Fibroblast of skin of left biceps (primary cell): ENCODE measurements at regions not wholly inside any gene's neighbourhood (a gene's known extent, or its start where the extent isn't known, plus 50 kb on each side); places are given as distances from the start of the nearest gene placed in this dataset.
"Not testable (repeated sequence)": the region's sequence is repeated elsewhere in the genome, so short reads cannot be mapped to it uniquely, and the experiment has no call there.

Experiments used
- DNase-seq, 2 experiments: peaks; one replicate each; pipeline ENCODE4 v3.0.0-alpha.2; 2013; ENCODE audit warnings: low read depth in 2 of 2

GRCh38 chr6:115811541-115811940, 249.2 kb downstream of the FRK start:
- no peak for DNase-seq

DNA sequence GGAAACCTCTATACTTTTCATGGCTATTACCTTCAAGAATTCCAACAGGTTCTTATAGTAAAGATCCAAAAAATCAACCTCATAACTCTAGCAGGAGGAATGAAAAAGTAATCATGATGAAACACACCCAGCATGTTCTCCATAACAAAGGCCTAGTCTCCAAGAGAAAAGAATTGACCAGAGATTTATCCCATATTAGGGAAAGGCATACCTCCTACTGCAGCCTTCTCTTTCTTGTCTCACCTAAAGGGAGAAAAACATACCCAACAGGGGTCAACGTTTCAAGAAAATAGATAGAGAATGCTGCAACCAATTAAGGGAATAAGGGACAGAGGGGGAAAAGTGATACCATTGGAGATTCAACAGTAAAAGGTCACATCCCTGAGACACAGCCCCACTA, 262.5 kb downstream of the FRK start:
- DNase-seq: no peak

DNA sequence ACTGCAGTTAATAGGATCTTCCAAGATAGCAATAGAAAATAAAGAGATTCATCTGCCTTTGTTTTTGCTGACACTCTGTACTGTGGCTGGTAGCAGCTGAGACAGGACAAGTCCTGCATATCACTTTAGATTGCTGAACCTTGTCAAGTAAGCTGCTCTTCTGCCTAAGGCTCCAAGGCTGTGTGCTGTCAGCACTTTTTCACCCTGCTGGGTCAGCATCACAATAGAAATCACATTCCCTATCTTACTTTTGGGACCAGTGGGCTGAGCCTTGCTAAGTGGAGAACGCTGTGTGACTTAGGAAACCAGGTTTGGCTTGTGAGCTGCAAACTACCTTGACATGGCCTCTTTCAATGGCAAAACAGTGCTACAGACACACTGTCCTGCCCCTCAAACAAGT, 263.9 kb downstream of the FRK start:
- DNase-seq: no peak

- DNase-seq: no peak
Measured at GRCh38 chr6:115796061-115796460, 264.6 kb downstream of the FRK start.

DNA sequence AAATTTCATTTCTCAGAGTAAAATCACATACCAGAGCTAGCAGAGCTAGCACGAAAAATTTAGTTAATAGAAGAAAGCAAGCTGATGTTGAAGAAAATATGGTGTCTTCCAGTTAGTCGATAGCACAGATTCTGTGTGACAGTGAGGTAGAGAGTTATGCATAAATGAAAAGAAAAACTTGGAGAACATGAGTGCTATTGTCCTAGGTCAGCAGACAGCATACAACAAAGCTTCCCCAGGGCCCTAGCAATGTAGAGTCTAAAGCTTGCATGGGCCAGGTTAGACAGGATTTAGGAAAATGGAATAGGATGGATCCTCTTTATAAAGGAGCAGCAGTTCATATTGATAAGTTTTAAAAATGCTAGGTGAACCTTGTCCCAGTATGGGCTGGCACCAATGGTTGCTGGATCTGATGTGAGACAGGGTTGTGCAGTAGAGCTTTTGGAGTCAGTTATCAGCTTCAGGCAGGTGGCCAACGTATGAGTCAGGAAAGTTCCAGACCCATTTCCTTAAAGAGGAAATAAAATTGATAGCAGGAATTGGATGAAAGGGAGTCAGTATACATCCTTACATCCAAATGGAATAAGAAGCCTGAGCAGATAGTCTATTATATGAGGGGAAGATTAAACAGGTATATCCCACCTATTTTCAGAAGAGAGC, 277.2 kb downstream of the FRK start:
- DNase-seq: no peak

DNA sequence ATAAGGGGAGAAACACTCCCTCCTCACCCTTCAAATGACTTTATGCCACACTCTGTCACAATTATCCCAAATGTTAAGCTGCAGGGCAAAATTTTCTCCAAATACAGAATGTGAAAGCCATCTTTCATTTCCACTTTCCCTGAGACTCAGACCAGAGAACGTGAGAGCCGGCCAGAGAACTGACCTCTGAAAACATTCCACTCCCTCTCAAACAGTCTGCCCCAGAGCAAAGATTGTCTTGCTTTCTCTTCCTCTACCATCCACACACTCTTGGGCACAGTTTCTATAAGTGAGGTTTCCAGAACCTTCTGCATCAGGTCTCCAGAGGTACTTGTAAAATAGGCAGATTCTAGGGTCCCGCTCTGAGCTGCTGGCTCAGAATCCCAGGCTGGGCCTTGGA, 278.1 kb downstream of the FRK start:
- DNase-seq: no peak

GRCh38 chr6:115773741-115774140, 286.9 kb downstream of the FRK start:
- DNase-seq: no peak

- DNase-seq: no peak
Measured at GRCh38 chr6:115770851-115771250, 289.8 kb downstream of the FRK start.

GRCh38 chr6:115768500-115768899, 292.2 kb downstream of the FRK start:
- no peak for DNase-seq

- DNase-seq: no peak
Measured at GRCh38 chr6:115767931-115768330, 292.8 kb downstream of the FRK start.

- DNase-seq: no peak
Measured at GRCh38 chr6:115766745-115767462, 293.8 kb downstream of the FRK start.

DNA sequence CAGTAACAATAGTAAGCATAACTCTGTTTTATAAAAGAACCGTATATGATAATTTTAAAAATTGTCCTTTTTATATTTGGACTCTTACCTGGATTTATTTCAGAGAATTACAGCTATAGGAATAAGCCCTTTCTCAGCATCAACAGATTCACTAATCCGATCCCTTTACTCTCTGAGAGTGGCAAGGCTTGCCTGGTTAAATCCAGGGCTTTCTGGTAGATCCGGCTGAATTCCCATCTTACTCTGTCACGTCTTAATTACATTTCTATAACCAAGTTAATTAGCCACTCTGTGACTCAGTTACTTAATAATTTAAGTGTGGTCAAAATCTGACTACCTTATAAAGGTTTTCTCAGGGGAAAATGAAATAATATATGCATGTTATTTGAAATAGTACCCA, 294.7 kb downstream of the FRK start:
- no peak for DNase-seq

DNA sequence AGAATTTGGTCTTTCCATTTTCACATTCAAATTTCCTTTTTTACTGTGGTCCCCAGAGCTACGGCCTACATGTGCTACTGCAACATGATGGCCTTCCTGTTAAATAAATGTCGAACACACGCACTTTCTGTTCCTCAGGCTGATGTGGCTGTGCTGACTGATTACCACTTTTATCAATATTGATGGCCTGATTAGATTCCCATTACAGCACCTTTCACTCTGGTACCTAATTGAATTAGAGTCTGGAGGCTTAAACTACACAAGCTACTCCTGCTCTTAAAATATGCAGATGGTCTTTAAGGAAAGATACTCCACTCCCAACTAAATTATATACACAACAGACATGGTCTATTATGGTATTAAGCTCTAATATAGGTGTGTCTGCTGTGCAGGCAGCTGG, 301.6 kb downstream of the FRK start:
- DNase-seq: no peak

DNA sequence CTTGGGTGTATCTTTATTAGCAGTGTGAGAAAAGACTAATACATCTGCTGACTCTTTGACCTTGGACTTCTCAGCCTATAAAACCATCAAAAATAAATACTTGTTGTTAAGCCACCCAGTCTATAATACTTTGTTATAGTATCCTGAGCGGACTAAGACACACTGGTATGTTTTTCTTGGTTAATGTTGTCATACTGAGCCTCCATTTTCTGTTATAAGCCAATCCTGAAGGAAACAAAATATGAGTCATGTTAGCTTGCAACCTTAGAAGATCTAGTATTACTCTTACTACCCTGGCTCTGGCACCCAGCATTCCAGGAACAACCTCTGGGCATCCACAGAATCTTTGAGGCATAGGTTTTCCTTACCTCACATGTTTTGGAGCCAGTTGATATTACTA, 307.2 kb downstream of the FRK start:
- no peak for DNase-seq

- no peak for DNase-seq
Measured at GRCh38 chr6:115750946-115751345, 309.7 kb downstream of the FRK start.

GRCh38 chr6:115750292-115750691, 310.4 kb downstream of the FRK start:
- no peak for DNase-seq

- no peak for DNase-seq
Measured at GRCh38 chr6:115747719-115748118, 313.0 kb downstream of the FRK start.

DNA sequence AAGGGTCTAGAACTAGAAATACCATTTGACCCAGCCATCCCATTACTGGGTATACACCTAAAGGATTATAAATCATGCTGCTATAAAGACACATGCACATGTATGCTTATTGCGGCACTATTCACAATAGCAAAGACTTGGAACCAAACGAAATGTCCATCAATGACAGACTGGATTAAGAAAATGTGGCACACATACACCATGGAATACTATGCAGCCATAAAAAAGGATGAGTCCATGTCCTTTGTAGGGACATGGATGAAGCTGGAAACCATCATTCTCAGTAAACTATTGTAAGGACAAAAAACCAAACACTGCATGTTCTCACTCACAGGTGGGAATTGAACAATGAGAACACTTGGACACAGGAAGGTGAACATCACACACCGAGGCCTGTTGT, 314.1 kb downstream of the FRK start:
- DNase-seq: not testable (repeated sequence)

DNA sequence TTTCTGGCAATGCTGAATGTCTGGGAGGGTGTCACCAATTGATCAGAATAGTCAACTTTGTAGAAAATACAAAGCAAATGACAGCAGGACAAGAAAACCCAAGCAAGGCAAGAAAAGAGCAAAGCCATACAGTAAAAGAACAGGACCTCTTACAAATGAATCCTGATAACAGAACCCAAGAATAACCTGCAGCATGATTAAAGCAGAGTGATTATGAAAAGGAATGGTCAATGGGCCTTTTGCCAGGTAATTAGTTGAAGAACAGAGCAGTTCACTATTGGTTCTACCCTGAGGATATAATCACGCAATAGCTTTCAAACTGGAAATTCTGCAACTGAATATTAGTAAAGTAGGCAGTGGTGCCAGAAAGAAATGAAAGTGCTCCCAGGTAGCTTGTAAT, 319.8 kb downstream of the FRK start:
- no peak for DNase-seq

GRCh38 chr6:115735610-115736009, 325.1 kb downstream of the FRK start:
- no peak for DNase-seq

GRCh38 chr6:115733426-115733825, 327.3 kb downstream of the FRK start:
- no peak for DNase-seq

GRCh38 chr6:115729036-115729435, 331.7 kb downstream of the FRK start:
- no peak for DNase-seq

DNA sequence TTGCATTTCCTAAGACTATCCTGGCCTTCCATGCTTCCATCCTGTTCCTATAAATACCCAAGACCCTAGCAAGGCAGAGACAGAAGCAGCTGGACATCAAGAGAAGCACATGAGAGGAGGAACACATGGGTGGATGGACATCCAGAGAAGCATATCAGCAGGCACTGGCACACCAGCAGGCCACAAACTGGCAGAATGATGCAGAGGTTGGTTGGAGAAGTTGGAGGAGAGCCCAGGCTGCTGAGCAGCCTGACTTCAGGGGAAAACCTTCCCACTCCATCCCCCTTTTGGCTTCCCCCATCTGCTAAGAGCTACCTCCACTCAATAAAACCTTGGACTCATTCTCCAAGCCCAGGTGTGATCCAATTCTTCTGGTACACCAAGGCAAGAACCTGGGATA, 332.5 kb downstream of the FRK start:
- no peak for DNase-seq

DNA sequence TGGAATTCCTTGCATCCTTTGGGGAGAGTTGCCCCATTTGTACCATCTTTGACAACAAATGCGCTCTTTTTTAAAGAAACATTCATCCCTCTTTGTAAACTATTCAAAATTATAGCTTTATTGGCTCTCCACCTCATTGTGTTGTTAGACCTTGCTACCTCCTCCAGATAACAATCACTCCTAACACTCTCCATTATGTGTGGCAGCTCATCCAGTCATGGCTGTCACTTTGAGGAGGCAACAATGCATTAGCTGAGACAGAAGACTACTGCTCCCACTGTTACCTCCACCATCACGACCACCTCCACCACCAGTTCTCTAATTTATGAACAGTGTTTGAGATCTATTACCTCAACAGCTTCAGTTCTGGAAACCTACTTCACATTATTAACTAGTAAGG, 339.1 kb downstream of the FRK start:
- DNase-seq: no peak
